Upper lobe of right lung (tissue), 1 donor: ENCODE measurements at regions not wholly inside any gene's neighbourhood (a gene's known extent, or its start where the extent isn't known, plus 50 kb on each side); places are given as distances from the start of the nearest gene placed in this dataset.

Experiments used
- ATAC-seq: fragments of 200-7000 bp; cut with Tn5 transposase; one replicate; pipeline ENCODE4 v1.9.1; 2020; ENCODE audit warnings: mild to moderate bottlenecking, moderate library complexity
- DNase-seq: peaks from one replicate; pipeline ENCODE4 v3.0.0-alpha.2; 2020
- H3K27ac ChIP-seq: fragments of 200-600 bp; one replicate; pipeline ENCODE4 v1.8.0; 2022
- H3K27me3 ChIP-seq: fragments of 200-600 bp; one replicate; pipeline ENCODE4 v1.8.0; 2022; ENCODE audit warnings: mild to moderate bottlenecking
- H3K36me3 ChIP-seq: fragments of 200-600 bp; one replicate; pipeline ENCODE4 v1.8.0; 2022
- H3K4me1 ChIP-seq: fragments of 200-600 bp; one replicate; pipeline ENCODE4 v1.8.0; 2022
- H3K4me3 ChIP-seq: fragments of 200-600 bp; one replicate; pipeline ENCODE4 v1.8.0; 2022; ENCODE audit warnings: mild to moderate bottlenecking
- H3K9me3 ChIP-seq: fragments of 200-600 bp; one replicate; pipeline ENCODE4 v1.8.0; 2022
- intact Hi-C: fragments of 100-400 bp; cut with DNase I; formaldehyde crosslinking; loops from one replicate; pipeline ENCODE4 v1.11.0; 2022
- TF ChIP-seq, protein P1 (sequence below): fragments of 200-600 bp; IDR thresholded peaks from one replicate; pipeline ENCODE4 v1.8.0; 2022; ENCODE audit warnings: antibody characterized with exemption
- donor health status: DM: no; HTN: yes; CAD: no; lungs with severe emphysema.

- H3K4me3 ChIP-seq: no peak overlapping the region
- TF ChIP-seq, protein P1, sequence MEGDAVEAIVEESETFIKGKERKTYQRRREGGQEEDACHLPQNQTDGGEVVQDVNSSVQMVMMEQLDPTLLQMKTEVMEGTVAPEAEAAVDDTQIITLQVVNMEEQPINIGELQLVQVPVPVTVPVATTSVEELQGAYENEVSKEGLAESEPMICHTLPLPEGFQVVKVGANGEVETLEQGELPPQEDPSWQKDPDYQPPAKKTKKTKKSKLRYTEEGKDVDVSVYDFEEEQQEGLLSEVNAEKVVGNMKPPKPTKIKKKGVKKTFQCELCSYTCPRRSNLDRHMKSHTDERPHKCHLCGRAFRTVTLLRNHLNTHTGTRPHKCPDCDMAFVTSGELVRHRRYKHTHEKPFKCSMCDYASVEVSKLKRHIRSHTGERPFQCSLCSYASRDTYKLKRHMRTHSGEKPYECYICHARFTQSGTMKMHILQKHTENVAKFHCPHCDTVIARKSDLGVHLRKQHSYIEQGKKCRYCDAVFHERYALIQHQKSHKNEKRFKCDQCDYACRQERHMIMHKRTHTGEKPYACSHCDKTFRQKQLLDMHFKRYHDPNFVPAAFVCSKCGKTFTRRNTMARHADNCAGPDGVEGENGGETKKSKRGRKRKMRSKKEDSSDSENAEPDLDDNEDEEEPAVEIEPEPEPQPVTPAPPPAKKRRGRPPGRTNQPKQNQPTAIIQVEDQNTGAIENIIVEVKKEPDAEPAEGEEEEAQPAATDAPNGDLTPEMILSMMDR: no peak
- H3K27ac ChIP-seq: no peak overlapping the region
- DNase-seq (no peak), ATAC-seq (peak; percentile 40)
- H3K9me3 ChIP-seq: no peaks in the 10 kb centered on the region
- no peaks in the 10 kb centered on the region for H3K4me1 ChIP-seq
- intact Hi-C loops: no loop called here
- no peaks in the 10 kb centered on the region for H3K27me3 ChIP-seq
- no peaks in the 10 kb centered on the region for H3K36me3 ChIP-seq
Observed at GRCh38 chr3:66604481-66604880, 103.7 kb upstream of the LRIG1 start.

DNA sequence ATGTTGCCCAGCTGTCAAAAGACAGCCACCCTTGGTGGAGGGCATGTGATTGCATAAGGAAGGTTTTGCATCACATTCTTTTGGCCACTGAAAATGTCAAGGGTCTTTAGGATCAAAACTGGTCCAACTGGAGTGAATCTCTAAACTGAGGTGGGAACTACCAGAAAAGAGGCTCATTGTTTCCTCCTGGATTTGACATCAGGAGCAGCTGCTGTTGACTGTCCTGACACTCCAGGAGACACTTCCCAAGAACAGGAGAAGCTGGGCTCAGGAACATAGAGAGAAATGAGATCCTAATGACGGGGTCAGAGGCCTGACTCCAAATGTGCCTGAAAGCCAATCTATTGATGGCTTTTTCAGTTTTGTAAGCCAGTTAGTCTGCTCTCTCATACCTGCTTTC is 105.3 kb upstream of the LRIG1 start:
- Histone ChIP-seq H3K27me3 (no peaks in the 10 kb centered on the region), H3K27ac (no peak overlapping the region), H3K4me3 (no peak overlapping the region), H3K4me1 (no peaks in the 10 kb centered on the region), H3K9me3 (no peaks in the 10 kb centered on the region), H3K36me3 (no peaks in the 10 kb centered on the region)
- TF ChIP-seq, protein P1: no peak
- DNase-seq: no peak
- no peak for ATAC-seq
- intact Hi-C loops: no loop called here

GRCh38 chr3:66606868-66607267 is 106.0 kb upstream of the LRIG1 start:
- TF ChIP-seq, protein P1: no peak
- H3K4me3 ChIP-seq: no peak overlapping the region
- DNase-seq (no peak), ATAC-seq (no peak)
- no peaks in the 10 kb centered on the region for H3K9me3 ChIP-seq
- no peaks in the 10 kb centered on the region for H3K36me3 ChIP-seq
- intact Hi-C loops: no loop called here
- no peak overlapping the region for H3K27ac ChIP-seq
- no peaks in the 10 kb centered on the region for H3K4me1 ChIP-seq
- H3K27me3 ChIP-seq: no peaks in the 10 kb centered on the region

DNA sequence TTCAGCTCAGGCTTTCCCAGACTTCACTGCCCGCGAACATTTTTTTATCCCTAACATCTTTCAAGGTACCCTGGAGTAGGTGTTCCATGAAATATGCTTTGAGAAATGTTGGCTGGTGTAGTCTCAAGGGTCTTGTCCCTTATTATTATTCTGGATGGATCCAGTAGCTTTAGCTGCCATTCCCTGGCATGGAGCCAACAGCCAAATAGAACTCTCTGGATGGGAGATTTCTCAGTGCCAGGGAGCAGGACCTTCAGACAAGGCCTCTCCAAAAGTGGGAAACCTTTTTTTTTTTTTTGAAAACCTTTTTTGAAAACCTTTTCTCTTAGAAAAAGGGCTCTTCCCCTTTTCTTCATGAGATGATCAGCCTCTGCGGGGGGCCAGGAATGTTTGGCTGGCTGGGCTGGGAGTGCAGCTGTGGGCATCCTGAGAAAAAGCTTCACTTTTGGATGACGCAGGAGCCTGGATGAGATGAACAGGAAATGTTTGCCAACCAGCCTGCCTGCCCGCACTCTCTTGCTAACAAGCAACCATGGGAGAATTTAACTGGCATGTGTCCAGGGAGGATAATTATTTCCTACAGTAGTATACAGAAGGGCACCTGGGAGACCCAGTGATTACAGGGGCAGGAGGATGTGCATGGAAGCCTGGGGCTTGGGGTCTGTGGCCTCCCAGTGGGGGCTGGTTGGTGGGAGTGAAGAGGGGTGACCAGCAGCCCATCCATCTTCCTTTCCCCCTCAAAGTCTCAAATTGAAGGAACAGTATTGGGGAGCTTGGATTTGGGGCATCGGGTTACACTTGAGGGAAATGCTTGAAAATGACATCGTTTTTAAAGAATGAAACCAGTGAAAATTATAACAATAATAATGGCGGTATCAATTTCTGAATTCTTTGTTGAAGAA is 109.1 kb upstream of the LRIG1 start:
- Histone ChIP-seq H3K36me3 (no peaks in the 10 kb centered on the region), H3K27me3 (no peaks in the 10 kb centered on the region), H3K9me3 (no peaks in the 10 kb centered on the region), H3K27ac (no peak overlapping the region), H3K4me1 (no peaks in the 10 kb centered on the region), H3K4me3 (no peak overlapping the region)
- TF ChIP-seq, protein P1: no peak
- intact Hi-C loops: no loop called here
- no peak for ATAC-seq
- DNase-seq: no peak

DNA sequence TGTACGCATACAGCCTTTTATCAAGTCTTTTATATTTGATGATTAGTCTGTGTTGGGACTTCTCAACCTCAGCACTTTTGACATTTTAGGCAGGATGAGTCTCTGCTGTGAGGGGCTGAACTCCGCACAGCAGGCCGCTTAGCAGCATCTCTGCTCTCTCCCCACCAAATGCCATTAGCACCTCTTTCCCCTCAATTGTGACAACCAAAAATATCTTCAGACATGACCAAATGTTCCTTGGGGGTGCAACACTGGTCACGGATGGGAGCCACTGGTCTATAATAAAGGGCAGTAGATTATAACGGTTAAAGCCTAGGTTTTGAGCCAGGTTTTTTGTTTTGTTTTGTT is 109.7 kb upstream of the LRIG1 start:
- Histone ChIP-seq H3K27ac (no peak overlapping the region), H3K4me1 (no peaks in the 10 kb centered on the region), H3K36me3 (no peaks in the 10 kb centered on the region), H3K9me3 (no peaks in the 10 kb centered on the region), H3K4me3 (no peak overlapping the region), H3K27me3 (no peaks in the 10 kb centered on the region)
- no peak for ATAC-seq
- TF ChIP-seq, protein P1: no peak
- DNase-seq: no peak
- intact Hi-C loops: no loop called here
